Trophoblast cell (in vitro differentiated cells and primary cell): ENCODE measurements at regions not wholly inside any gene's neighbourhood (a gene's known extent, or its start where the extent isn't known, plus 50 kb on each side); places are given as distances from the start of the nearest gene placed in this dataset.

Source experiments
- DNase-seq, 2 donors: peaks; one replicate each; pipeline ENCODE4 v3.0.0-alpha.2; 2016
- H2AFZ ChIP-seq: 2 replicates; pipeline ENCODE4 v1.6.1; 2013; ENCODE audit warnings: low read length, moderate library complexity, mild to moderate bottlenecking; ENCODE audit not compliant: insufficient read depth, poor library complexity
- H2AK5ac ChIP-seq: 2 replicates; pipeline ENCODE4 v1.6.1; 2013; ENCODE audit warnings: mild to moderate bottlenecking, low read length
- H2BK120ac ChIP-seq: 2 replicates; pipeline ENCODE4 v1.6.1; 2013; ENCODE audit warnings: low read length, mild to moderate bottlenecking, moderate library complexity; ENCODE audit not compliant: insufficient read depth, poor library complexity
- H2BK12ac ChIP-seq: 2 replicates; pipeline ENCODE4 v1.6.1; 2013; ENCODE audit warnings: mild to moderate bottlenecking, low read length, moderate library complexity
- H2BK5ac ChIP-seq: 2 replicates; pipeline ENCODE4 v1.6.1; 2013; ENCODE audit warnings: low read length, low read depth, moderate library complexity, mild to moderate bottlenecking; ENCODE audit not compliant: poor library complexity
- H3K14ac ChIP-seq: 2 replicates; pipeline ENCODE4 v1.6.1; 2013; ENCODE audit warnings: mild to moderate bottlenecking, low read length
- H3K18ac ChIP-seq: 2 replicates; pipeline ENCODE4 v1.6.1; 2013; ENCODE audit warnings: mild to moderate bottlenecking, low read length
- H3K23ac ChIP-seq: 2 replicates; pipeline ENCODE4 v1.6.1; 2013; ENCODE audit warnings: low read length
- H3K27ac ChIP-seq: 2 replicates; pipeline ENCODE4 v1.5.1; 2013; ENCODE audit warnings: low read depth, mild to moderate bottlenecking, inconsistent platforms, low read length, moderate library complexity
- H3K27me3 ChIP-seq: 2 replicates; pipeline ENCODE4 v1.6.1; 2013; ENCODE audit warnings: inconsistent platforms, mild to moderate bottlenecking, low read length, moderate library complexity; ENCODE audit not compliant: insufficient read depth
- H3K36me3 ChIP-seq, 2 experiments: 1 replicate in 1 of 2; 2 replicates in 1 of 2; pipeline ENCODE4 v1.6.1; 2013; ENCODE audit warnings: low read length in 2 of 2, mild to moderate bottlenecking in 2 of 2, moderate library complexity in 1 of 2; ENCODE audit not compliant: insufficient read depth in 2 of 2, control insufficient read depth in 1 of 2
- H3K4ac ChIP-seq: 2 replicates; pipeline ENCODE4 v1.6.1; 2013; ENCODE audit warnings: low read depth, mild to moderate bottlenecking, low read length, moderate library complexity
- H3K4me1 ChIP-seq, 2 experiments: 1 replicate in 1 of 2; 2 replicates in 1 of 2; pipeline ENCODE4 v1.6.1; 2013; ENCODE audit warnings: low read length in 2 of 2, mild to moderate bottlenecking in 2 of 2, moderate library complexity in 1 of 2; ENCODE audit not compliant: insufficient read depth in 2 of 2, control insufficient read depth in 1 of 2
- H3K4me2 ChIP-seq: 2 replicates; pipeline ENCODE4 v1.6.1; 2013; ENCODE audit warnings: inconsistent platforms, mild to moderate bottlenecking, low read length, moderate library complexity
- H3K4me3 ChIP-seq: 2 replicates; pipeline ENCODE4 v1.5.1; 2013; ENCODE audit warnings: mild to moderate bottlenecking, low read depth, low read length, inconsistent platforms
- H3K79me1 ChIP-seq: one replicate; pipeline ENCODE4 v1.6.1; 2013; ENCODE audit warnings: low read length
- H3K79me2 ChIP-seq: 2 replicates; pipeline ENCODE4 v1.6.1; 2013; ENCODE audit warnings: low read length, mild to moderate bottlenecking; ENCODE audit not compliant: control insufficient read depth, insufficient read depth, poor library complexity
- H3K9ac ChIP-seq: 2 replicates; pipeline ENCODE4 v1.6.1; 2013; ENCODE audit warnings: mild to moderate bottlenecking, low read length
- H3K9me3 ChIP-seq: 2 replicates; pipeline ENCODE4 v1.6.1; 2013; ENCODE audit warnings: low read depth, mild to moderate bottlenecking, control low read depth, inconsistent platforms, low read length; ENCODE audit not compliant: insufficient read depth
- H4K12ac ChIP-seq: 2 replicates; pipeline ENCODE4 v1.6.1; 2013; ENCODE audit warnings: low read depth, mild to moderate bottlenecking, low read length, moderate library complexity
- H4K8ac ChIP-seq: 2 replicates; pipeline ENCODE4 v1.6.1; 2013; ENCODE audit warnings: low read depth, mild to moderate bottlenecking, low read length, moderate library complexity
- H4K91ac ChIP-seq: one replicate; pipeline ENCODE4 v1.6.1; 2013; ENCODE audit warnings: low read depth, mild to moderate bottlenecking, low read length, moderate library complexity
- WGBS: extraction: QIAGEN DNeasy Blood & Tissue Kit; methylation state at CpG from one replicate; pipeline ENCODE4 v1.1.7; 2013; ENCODE audit warnings: missing lambda C conversion rate; ENCODE audit not compliant: insufficient read length, insufficient coverage; ENCODE audit errors: extremely low coverage; 5-methylcytosine and 5-hydroxymethylcytosine counted together

DNA sequence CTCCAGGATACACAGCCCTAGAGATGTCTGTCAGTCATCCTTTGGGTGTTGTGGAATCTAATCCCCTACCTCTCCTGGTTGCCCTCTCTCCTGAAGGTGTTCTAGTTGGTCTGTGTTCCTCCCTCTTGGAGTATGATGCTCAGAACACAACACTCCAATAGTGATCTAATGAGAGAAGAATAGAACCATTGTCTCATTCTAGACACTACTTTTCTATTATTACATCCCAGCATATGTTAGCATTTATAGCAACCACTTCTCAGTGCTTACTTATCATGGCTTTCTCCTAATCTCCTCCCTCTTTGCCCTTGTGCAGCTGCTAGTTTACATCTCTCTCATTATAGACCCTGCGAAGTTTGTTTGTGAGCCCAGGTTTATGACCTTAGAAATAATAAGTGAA lies 109.0 kb downstream of the UNC5CL start:
- no peaks in the 10 kb centered on the region for H3K36me3 ChIP-seq
- no peak overlapping the region for H2BK5ac ChIP-seq
- no peak overlapping the region for H2BK12ac ChIP-seq
- H3K4me3 ChIP-seq: no peak overlapping the region
- no peak overlapping the region for H4K91ac ChIP-seq
- no peak overlapping the region for H4K8ac ChIP-seq
- no peak overlapping the region for H2AK5ac ChIP-seq
- H3K27ac ChIP-seq: no peak overlapping the region
- H3K9ac ChIP-seq: no peak overlapping the region
- H2AFZ ChIP-seq: no peak overlapping the region
- no peaks in the 10 kb centered on the region for H3K79me2 ChIP-seq
- DNase-seq: no peak
- no peaks in the 10 kb centered on the region for H3K4me1 ChIP-seq
- no peak overlapping the region for H3K14ac ChIP-seq
- no peak overlapping the region for H3K4ac ChIP-seq
- no peak overlapping the region for H3K4me2 ChIP-seq
- no peaks in the 10 kb centered on the region for H3K27me3 ChIP-seq
- no peak overlapping the region for H3K23ac ChIP-seq
- no peaks in the 10 kb centered on the region for H3K79me1 ChIP-seq
- H2BK120ac ChIP-seq: no peak overlapping the region
- no CpG with 5 or more reads among the region's 1 CpG for WGBS
- no peak overlapping the region for H4K12ac ChIP-seq
- H3K18ac ChIP-seq: no peak overlapping the region
- peaks cover 2% of the 10 kb centered on the region for H3K9me3 ChIP-seq

DNA sequence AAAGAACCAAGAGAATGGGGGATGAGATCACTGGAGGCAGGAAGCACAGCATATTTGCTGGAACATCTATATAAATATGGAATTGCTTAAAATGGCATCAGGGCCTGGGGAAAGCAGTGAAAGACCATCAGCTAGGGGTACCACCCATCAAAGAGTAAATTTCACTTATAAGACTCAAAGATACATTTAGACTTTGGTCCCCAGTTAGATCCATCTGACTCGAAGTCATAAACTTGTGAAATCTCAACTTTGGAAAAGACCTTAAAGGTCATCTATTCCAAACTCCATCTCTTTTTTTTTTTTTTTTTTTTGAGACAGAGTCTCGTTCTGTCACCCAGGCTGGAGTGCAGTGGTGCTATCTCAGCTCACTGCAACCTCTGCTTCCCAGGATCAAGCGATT lies 109.8 kb downstream of the UNC5CL start:
- Histone ChIP-seq H2BK120ac (no peak overlapping the region), H3K23ac (no peak overlapping the region), H3K14ac (no peak overlapping the region), H3K4me3 (no peak overlapping the region), H3K27me3 (no peaks in the 10 kb centered on the region), H3K36me3 (no peaks in the 10 kb centered on the region), H2BK12ac (no peak overlapping the region), H3K9ac (no peak overlapping the region), H2AK5ac (no peak overlapping the region), H3K4ac (no peak overlapping the region), H3K27ac (no peak overlapping the region), H2BK5ac (no peak overlapping the region), H2AFZ (no peak overlapping the region), H3K18ac (no peak overlapping the region), H3K9me3 (peaks cover 2% of the 10 kb centered on the region), H3K4me2 (no peak overlapping the region), H4K91ac (no peak overlapping the region), H3K79me1 (no peaks in the 10 kb centered on the region), H4K8ac (no peak overlapping the region), H3K4me1 (no peaks in the 10 kb centered on the region), H3K79me2 (no peaks in the 10 kb centered on the region), H4K12ac (no peak overlapping the region)
- no CpG with 5 or more reads among the region's 3 CpGs for WGBS
- DNase-seq: no peak

DNA sequence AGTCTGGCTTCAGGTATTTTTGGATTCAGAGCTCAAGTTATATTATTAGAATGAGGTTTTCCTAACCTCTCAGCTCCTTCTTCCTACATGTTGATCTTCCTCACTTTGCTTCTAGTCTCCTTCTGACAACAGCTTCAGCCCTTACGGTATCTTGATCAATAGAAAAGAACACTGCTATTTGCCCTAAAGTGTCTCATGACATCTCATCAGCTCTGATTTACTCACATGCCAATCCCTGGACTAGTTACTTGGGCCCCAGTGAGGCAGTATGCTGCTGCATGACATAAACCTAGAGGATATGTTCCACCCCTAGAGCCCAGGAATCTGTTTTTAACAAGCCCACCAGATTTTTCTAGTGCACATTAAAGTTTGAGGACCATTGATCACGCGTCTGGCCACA lies 110.3 kb downstream of the UNC5CL start:
- Histone ChIP-seq H2BK12ac (no peak overlapping the region), H2AK5ac (no peak overlapping the region), H2AFZ (no peak overlapping the region), H3K4me2 (no peak overlapping the region), H4K91ac (no peak overlapping the region), H3K4ac (no peak overlapping the region), H3K27ac (no peak overlapping the region), H4K12ac (no peak overlapping the region), H4K8ac (no peak overlapping the region), H3K4me1 (no peaks in the 10 kb centered on the region), H3K23ac (no peak overlapping the region), H2BK5ac (no peak overlapping the region), H3K79me2 (no peaks in the 10 kb centered on the region), H3K4me3 (no peak overlapping the region), H3K9me3 (peaks cover 2% of the 10 kb centered on the region), H3K27me3 (no peaks in the 10 kb centered on the region), H3K14ac (no peak overlapping the region), H2BK120ac (no peak overlapping the region), H3K36me3 (no peaks in the 10 kb centered on the region), H3K9ac (no peak overlapping the region), H3K79me1 (no peaks in the 10 kb centered on the region), H3K18ac (no peak overlapping the region)
- WGBS: no CpG with 5 or more reads among the region's 3 CpGs
- DNase-seq: no peak

DNA sequence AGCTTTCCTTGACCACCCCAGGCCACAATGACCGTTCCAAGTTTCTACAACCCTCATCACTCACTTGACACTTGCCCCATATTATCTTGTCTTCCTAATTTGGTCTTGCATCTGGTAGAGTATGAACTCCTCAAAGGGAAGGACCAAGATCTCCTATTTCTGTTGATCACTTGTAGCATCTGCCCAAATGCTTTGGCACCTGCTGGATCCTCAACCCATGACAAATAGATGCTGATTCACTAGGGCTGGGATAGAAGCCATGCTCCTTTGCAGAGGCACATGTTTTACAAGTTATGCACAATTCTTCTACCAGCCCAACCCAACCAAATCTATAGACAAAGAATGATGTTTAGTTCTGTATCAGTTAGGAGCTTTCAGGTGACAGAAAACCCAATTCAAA lies 110.7 kb downstream of the UNC5CL start:
- Histone ChIP-seq H3K18ac (no peak overlapping the region), H4K91ac (no peak overlapping the region), H4K8ac (no peak overlapping the region), H3K4me2 (no peak overlapping the region), H2AFZ (no peak overlapping the region), H3K79me2 (no peaks in the 10 kb centered on the region), H4K12ac (no peak overlapping the region), H2AK5ac (no peak overlapping the region), H3K36me3 (no peaks in the 10 kb centered on the region), H3K4me1 (no peaks in the 10 kb centered on the region), H3K23ac (no peak overlapping the region), H3K9ac (no peak overlapping the region), H3K14ac (no peak overlapping the region), H3K4me3 (no peak overlapping the region), H2BK120ac (no peak overlapping the region), H3K27me3 (no peaks in the 10 kb centered on the region), H2BK12ac (no peak overlapping the region), H2BK5ac (no peak overlapping the region), H3K27ac (no peak overlapping the region), H3K79me1 (no peaks in the 10 kb centered on the region), H3K9me3 (peaks cover 2% of the 10 kb centered on the region), H3K4ac (no peak overlapping the region)
- no CpG with 5 or more reads among the region's 1 CpG for WGBS
- DNase-seq: no peak
